ENCODE measurements at regions not wholly inside any gene's neighbourhood (a gene's known extent, or its start where the extent isn't known, plus 50 kb on each side); places are given as distances from the start of the nearest gene placed in this dataset.
"Not testable (repeated sequence)": the region's sequence is repeated elsewhere in the genome, so short reads cannot be mapped to it uniquely, and the experiment has no call there.

DNA sequence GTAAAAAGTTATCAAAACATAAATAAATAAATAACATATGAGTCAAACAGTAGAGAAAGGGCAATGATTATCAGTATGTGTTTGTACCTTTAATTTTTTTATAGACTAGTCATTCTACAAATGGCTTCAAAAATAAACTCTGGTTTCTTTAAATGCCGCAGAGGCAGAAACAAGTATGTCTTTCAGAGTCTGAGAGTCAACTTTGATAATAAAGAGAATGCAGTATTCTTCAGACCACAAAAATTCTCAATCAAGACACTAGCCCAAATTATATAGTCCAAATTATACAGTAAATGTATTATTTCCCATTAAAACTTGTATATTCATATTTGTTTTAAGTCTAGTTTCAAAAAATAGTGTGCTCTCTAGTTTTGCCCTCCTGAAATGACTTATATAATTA lies 1142.3 kb downstream of the NXPH1 start:
- CTCF ChIA-PET, result no interaction called here
- no peak overlapping the region for H3K4me3 ChIP-seq (ENCODE audit: low read depth, low read length)
- TF ChIP-seq, protein P1, sequence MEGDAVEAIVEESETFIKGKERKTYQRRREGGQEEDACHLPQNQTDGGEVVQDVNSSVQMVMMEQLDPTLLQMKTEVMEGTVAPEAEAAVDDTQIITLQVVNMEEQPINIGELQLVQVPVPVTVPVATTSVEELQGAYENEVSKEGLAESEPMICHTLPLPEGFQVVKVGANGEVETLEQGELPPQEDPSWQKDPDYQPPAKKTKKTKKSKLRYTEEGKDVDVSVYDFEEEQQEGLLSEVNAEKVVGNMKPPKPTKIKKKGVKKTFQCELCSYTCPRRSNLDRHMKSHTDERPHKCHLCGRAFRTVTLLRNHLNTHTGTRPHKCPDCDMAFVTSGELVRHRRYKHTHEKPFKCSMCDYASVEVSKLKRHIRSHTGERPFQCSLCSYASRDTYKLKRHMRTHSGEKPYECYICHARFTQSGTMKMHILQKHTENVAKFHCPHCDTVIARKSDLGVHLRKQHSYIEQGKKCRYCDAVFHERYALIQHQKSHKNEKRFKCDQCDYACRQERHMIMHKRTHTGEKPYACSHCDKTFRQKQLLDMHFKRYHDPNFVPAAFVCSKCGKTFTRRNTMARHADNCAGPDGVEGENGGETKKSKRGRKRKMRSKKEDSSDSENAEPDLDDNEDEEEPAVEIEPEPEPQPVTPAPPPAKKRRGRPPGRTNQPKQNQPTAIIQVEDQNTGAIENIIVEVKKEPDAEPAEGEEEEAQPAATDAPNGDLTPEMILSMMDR (IDR thresholded peaks at IDR 0.05; ENCODE audit: insufficient read depth, low read length, missing control alignments), result no peak
- POLR2A ChIA-PET, result no interaction called here
- no peak for DNase-seq (ENCODE audit: low read depth, low spot score)

DNA sequence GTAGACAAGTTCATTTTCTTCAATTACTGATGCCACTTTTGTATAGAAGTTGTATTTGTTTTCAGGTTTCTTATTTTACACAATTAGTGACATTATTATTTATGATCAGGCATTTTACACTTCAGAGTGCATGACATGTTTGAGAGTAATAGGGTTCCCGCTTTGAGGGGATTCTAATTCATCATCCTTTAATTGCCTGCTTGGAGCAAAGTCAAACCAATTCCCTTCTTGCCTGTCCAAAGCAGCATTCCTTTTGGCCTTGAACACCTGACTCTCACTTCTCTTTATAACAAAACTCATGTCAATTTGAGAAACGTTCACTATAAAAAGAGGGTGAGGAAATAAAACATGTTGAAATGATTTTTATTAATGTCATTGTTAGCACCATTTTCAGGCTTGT lies 1149.4 kb downstream of the NXPH1 start:
- ChIA-PET POLR2A (no interaction called here), CTCF (no interaction called here)
- TF ChIP-seq, protein P1 (IDR thresholded peaks at IDR 0.05; ENCODE audit: insufficient read depth, low read length, missing control alignments), result no peak
- H3K4me3 ChIP-seq (ENCODE audit: low read depth, low read length), result no peak overlapping the region
- DNase-seq (ENCODE audit: low read depth, low spot score), result no peak

DNA sequence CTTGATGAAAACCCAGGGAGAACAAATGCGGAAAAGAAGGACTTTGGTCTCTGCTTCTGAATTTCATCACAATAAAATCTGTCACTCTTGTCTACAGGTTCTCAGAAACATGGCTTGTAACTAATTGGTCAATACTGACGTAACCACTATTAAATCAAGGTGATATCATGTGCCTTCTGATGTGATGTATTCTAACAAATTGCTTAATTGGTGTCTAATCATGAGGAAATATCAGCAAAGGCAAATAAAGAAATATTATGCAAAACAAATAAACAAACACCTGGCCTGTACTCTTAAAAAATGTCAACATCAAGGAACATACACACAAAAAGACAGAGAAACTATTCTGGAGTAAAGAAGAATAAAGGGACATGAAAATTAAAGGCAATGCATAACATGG lies 1165.0 kb downstream of the NXPH1 start:
- TF ChIP-seq, protein P1 (IDR thresholded peaks at IDR 0.05; ENCODE audit: insufficient read depth, low read length, missing control alignments), result no peak
- DNase-seq (ENCODE audit: low read depth, low spot score), result no peak
- ChIA-PET POLR2A (no interaction called here), CTCF (no interaction called here)
- H3K4me3 ChIP-seq (ENCODE audit: low read depth, low read length), result no peak overlapping the region

- ChIA-PET POLR2A (no interaction called here), CTCF (no interaction called here)
- no peak overlapping the region for H3K4me3 ChIP-seq (ENCODE audit: low read depth, low read length)
- TF ChIP-seq, protein P1 (IDR thresholded peaks at IDR 0.05; ENCODE audit: insufficient read depth, low read length, missing control alignments), result no peak
- no peak for DNase-seq (ENCODE audit: low read depth, low spot score)
These were observed 1167.6 kb downstream of the NXPH1 start for GRCh38 chr7:9600974-9601373.

GRCh38 chr7:9603291-9603690 lies 1169.9 kb downstream of the NXPH1 start:
- TF ChIP-seq, protein P1 (IDR thresholded peaks at IDR 0.05; ENCODE audit: insufficient read depth, low read length, missing control alignments), result no peak
- H3K4me3 ChIP-seq (ENCODE audit: low read depth, low read length), result no peak overlapping the region
- CTCF ChIA-PET, result no interaction called here
- POLR2A ChIA-PET, result no interaction called here
- no peak for DNase-seq (ENCODE audit: low read depth, low spot score)

DNA sequence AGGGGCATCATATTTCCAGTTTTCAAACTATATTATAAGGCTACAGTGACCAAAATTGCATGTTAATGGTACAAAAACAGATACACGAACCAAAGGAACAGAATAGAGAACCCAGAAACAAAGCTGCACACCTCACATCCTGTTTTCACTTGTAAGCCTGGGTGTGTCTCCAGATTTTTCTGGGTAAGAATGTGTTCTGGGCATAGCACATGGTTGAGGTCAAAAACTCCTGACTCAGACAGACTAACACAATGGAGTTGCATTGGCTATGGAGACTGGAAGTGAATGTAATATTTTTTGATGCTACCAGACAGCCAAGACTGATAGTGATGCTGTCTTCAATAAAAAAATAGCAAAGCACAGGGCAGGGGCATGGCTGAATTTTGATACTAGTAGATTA lies 1175.2 kb downstream of the NXPH1 start:
- CTCF ChIA-PET, result no interaction called here
- POLR2A ChIA-PET, result no interaction called here
- TF ChIP-seq, protein P1 (IDR thresholded peaks at IDR 0.05; ENCODE audit: insufficient read depth, low read length, missing control alignments), result no peak
- no peak for DNase-seq (ENCODE audit: low read depth, low spot score)
- H3K4me3 ChIP-seq (ENCODE audit: low read depth, low read length), result no peak overlapping the region

- CTCF ChIA-PET; DNase-seq (ENCODE audit: low read depth, low spot score); POLR2A ChIA-PET; H3K4me3 ChIP-seq (ENCODE audit: low read depth, low read length): not testable (repeated sequence)
These were observed 1187.5 kb downstream of the NXPH1 start for GRCh38 chr7:9620899-9621298.

GRCh38 chr7:9621306-9621902 lies 1188.0 kb downstream of the NXPH1 start:
- CTCF ChIA-PET; DNase-seq (ENCODE audit: low read depth, low spot score); H3K4me3 ChIP-seq (ENCODE audit: low read depth, low read length); POLR2A ChIA-PET: not testable (repeated sequence)

Data from AG04449 (cell line).